OCI-LY1 (cell line): ENCODE measurements at regions not wholly inside any gene's neighbourhood (a gene's known extent, or its start where the extent isn't known, plus 50 kb on each side); places are given as distances from the start of the nearest gene placed in this dataset.

ENCODE experiments used
- H2AFZ ChIP-seq: fragments of 200-600 bp; sonication (generic), shearing (Covaris generic); 2 replicates; pipeline ENCODE4 v1.6.0; 2014; ENCODE audit warnings: antibody characterized with exemption, mild to moderate bottlenecking, low read length
- H3F3A ChIP-seq: fragments of 200-600 bp; sonication (generic), shearing (Covaris generic); 2 replicates; pipeline ENCODE4 v1.6.0; 2014; ENCODE audit warnings: mild to moderate bottlenecking, antibody characterized with exemption, low read length, moderate library complexity; ENCODE audit not compliant: insufficient read depth
- H3K27ac ChIP-seq: fragments of 200-600 bp; sonication (generic); 2 replicates; pipeline ENCODE4 v1.5.1; 2014; ENCODE audit warnings: low read length, mixed run types, mild to moderate bottlenecking, low read depth; ENCODE audit not compliant: poor library complexity, severe bottlenecking
- H3K27me3 ChIP-seq: fragments of 200-600 bp; sonication (generic); 2 replicates; pipeline ENCODE4 v1.6.0; 2014; ENCODE audit warnings: antibody characterized with exemption, mild to moderate bottlenecking, low read length, moderate library complexity; ENCODE audit not compliant: insufficient read depth
- H3K36me3 ChIP-seq: fragments of 200-600 bp; sonication (generic); 2 replicates; pipeline ENCODE4 v1.6.1; 2014; ENCODE audit warnings: mild to moderate bottlenecking, antibody characterized with exemption, low read length, moderate library complexity, mixed read lengths; ENCODE audit not compliant: insufficient read depth
- H3K4me1 ChIP-seq: fragments of 200-600 bp; sonication (generic); 2 replicates; pipeline ENCODE4 v1.5.1; 2014; ENCODE audit warnings: mild to moderate bottlenecking, low read length, moderate library complexity; ENCODE audit not compliant: insufficient read depth, severe bottlenecking
- H3K4me2 ChIP-seq: fragments of 200-600 bp; sonication (generic), shearing (Covaris generic); 2 replicates; pipeline ENCODE4 v1.6.1; 2014; ENCODE audit warnings: low read length
- H3K4me3 ChIP-seq: fragments of 200-600 bp; sonication (generic); 2 replicates; pipeline ENCODE4 v1.5.1; 2014; ENCODE audit warnings: low read length, low read depth, mild to moderate bottlenecking, mixed read lengths; ENCODE audit not compliant: poor library complexity, severe bottlenecking
- H3K79me2 ChIP-seq: fragments of 200-600 bp; shearing (Covaris generic); 2 replicates; pipeline ENCODE4 v1.6.1; 2016; ENCODE audit warnings: mixed run types, low read length, mixed read lengths; ENCODE audit not compliant: insufficient read depth
- H3K9ac ChIP-seq: fragments of 200-600 bp; sonication (generic), shearing (Covaris generic); 2 replicates; pipeline ENCODE4 v1.6.1; 2014; ENCODE audit warnings: mild to moderate bottlenecking, low read length, mixed read lengths
- H3K9me2 ChIP-seq: fragments of 200-600 bp; sonication (generic), shearing (Covaris generic); 2 replicates; pipeline ENCODE4 v1.6.1; 2014; ENCODE audit warnings: low read depth, mild to moderate bottlenecking, low read length, mixed read lengths
- H3K9me3 ChIP-seq: fragments of 200-600 bp; shearing (Covaris generic); 2 replicates; pipeline ENCODE4 v1.6.1; 2014; ENCODE audit warnings: low read length, mixed read lengths
- H4K20me1 ChIP-seq: fragments of 200-600 bp; sonication (generic), shearing (Covaris generic); 2 replicates; pipeline ENCODE4 v1.6.0; 2016; ENCODE audit warnings: mild to moderate bottlenecking, low read length; ENCODE audit not compliant: insufficient read depth
- EZH2 ChIP-seq: fragments of 200-600 bp; sonication (generic), shearing (Covaris generic); IDR thresholded peaks from 2 replicates; pipeline ENCODE4 v1.8.0; 2017; ENCODE audit warnings: borderline replicate concordance, mixed run types, mild to moderate bottlenecking, antibody characterized with exemption, low read length, moderate library complexity, mixed read lengths
- TF ChIP-seq, protein P1 (sequence below): fragments of 200-600 bp; sonication (generic), shearing (Covaris generic); IDR thresholded peaks from 2 replicates; pipeline ENCODE4 v1.5.1; 2017; ENCODE audit warnings: mild to moderate bottlenecking, antibody characterized with exemption, low read length, moderate library complexity, mixed read lengths

DNA sequence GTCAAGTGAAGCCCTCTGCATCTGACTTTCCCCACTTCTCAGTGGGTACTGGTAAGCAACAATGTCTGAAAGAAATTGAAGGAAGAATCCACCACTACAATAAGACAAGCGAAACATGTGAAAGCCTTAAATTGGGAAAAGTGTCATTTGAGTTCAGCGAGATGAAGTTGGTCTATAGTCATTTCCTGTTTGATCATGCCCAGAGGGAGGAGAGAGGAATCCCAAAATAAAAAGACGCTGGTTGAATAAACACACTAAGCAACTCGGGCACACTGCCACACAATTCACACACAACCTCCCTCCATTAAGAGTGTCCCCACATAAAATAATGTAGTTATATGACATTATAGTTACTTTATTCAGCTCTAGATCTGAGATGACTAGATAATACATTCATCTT lies 166.1 kb downstream of the CBLN2 start:
- H3K9me2 ChIP-seq: no peaks in the 10 kb centered on the region
- no peaks in the 10 kb centered on the region for H3K9me3 ChIP-seq
- H3K36me3 ChIP-seq: no peaks in the 10 kb centered on the region
- H3K4me3 ChIP-seq: no peak overlapping the region
- no peaks in the 10 kb centered on the region for H3K79me2 ChIP-seq
- no peak overlapping the region for H3K4me2 ChIP-seq
- no peak overlapping the region for H3K27ac ChIP-seq
- H4K20me1 ChIP-seq: no peaks in the 10 kb centered on the region
- H2AFZ ChIP-seq: no peak overlapping the region
- H3K9ac ChIP-seq: no peak overlapping the region
- H3K4me1 ChIP-seq: no peaks in the 10 kb centered on the region
- H3F3A ChIP-seq: no peaks in the 10 kb centered on the region
- H3K27me3 ChIP-seq: no peaks in the 10 kb centered on the region
- no peak for TF ChIP-seq EZH2
- TF ChIP-seq, protein P1, sequence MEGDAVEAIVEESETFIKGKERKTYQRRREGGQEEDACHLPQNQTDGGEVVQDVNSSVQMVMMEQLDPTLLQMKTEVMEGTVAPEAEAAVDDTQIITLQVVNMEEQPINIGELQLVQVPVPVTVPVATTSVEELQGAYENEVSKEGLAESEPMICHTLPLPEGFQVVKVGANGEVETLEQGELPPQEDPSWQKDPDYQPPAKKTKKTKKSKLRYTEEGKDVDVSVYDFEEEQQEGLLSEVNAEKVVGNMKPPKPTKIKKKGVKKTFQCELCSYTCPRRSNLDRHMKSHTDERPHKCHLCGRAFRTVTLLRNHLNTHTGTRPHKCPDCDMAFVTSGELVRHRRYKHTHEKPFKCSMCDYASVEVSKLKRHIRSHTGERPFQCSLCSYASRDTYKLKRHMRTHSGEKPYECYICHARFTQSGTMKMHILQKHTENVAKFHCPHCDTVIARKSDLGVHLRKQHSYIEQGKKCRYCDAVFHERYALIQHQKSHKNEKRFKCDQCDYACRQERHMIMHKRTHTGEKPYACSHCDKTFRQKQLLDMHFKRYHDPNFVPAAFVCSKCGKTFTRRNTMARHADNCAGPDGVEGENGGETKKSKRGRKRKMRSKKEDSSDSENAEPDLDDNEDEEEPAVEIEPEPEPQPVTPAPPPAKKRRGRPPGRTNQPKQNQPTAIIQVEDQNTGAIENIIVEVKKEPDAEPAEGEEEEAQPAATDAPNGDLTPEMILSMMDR: no peak

DNA sequence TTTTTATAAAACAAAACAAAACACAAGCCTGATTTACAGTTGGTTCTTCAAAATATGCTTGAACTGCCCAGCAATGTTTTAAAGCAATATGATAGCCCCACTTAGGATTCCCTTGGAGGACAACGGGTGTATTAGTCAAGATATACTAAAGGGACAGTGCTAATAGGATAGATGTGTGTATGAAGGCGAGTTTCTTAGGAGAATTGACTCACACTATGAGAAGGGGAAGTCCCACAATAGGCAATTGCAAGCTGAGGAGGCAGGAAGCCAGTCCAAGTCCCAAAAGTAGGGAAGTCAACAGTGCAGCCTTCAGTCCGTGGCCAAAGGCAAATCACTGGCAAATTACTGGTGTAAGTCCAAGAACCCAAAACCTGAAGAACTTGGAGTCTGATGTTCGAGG lies 167.9 kb downstream of the CBLN2 start:
- Histone ChIP-seq H3K27ac (no peak overlapping the region), H4K20me1 (no peaks in the 10 kb centered on the region), H3K9ac (no peak overlapping the region), H3K4me1 (no peaks in the 10 kb centered on the region), H3K4me3 (no peak overlapping the region), H3K27me3 (no peaks in the 10 kb centered on the region), H3K79me2 (no peaks in the 10 kb centered on the region), H3K36me3 (no peaks in the 10 kb centered on the region), H3K9me3 (no peaks in the 10 kb centered on the region), H2AFZ (no peak overlapping the region), H3F3A (no peaks in the 10 kb centered on the region), H3K4me2 (no peak overlapping the region), H3K9me2 (no peaks in the 10 kb centered on the region)
- TF ChIP-seq, protein P1: no peak
- TF ChIP-seq EZH2: no peak

DNA sequence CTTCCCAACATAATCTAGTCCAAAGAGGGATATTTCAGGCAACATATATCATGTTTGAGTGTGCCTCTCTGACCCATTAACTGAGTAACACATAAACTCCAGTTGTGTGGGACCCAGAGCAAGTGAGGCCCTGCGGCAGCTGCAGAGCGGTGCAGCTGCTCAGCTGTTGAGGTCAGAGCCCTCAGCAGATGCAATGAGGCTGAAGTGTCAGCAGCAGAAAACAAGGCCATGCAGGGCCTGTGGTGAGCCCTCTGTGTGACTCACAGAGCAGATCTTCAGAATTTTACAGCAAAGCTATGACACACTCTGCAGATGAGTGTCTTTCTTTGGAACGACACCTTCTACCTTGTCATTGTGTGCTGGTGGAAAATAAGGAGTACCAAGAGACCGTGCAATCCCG lies 168.5 kb downstream of the CBLN2 start:
- Histone ChIP-seq H3K79me2 (no peaks in the 10 kb centered on the region), H4K20me1 (no peaks in the 10 kb centered on the region), H3K27me3 (no peaks in the 10 kb centered on the region), H3K4me1 (no peaks in the 10 kb centered on the region), H3K4me2 (no peak overlapping the region), H3F3A (no peaks in the 10 kb centered on the region), H3K4me3 (no peak overlapping the region), H3K9ac (no peak overlapping the region), H3K9me3 (no peaks in the 10 kb centered on the region), H3K9me2 (no peaks in the 10 kb centered on the region), H3K27ac (no peak overlapping the region), H2AFZ (no peak overlapping the region), H3K36me3 (no peaks in the 10 kb centered on the region)
- TF ChIP-seq, protein P1: no peak
- no peak for TF ChIP-seq EZH2
